HG02678 (cell line): ENCODE measurements at regions not wholly inside any gene's neighbourhood (a gene's known extent, or its start where the extent isn't known, plus 50 kb on each side); places are given as distances from the start of the nearest gene placed in this dataset.

Source experiments
- ATAC-seq: cut with Tn5 transposase; IDR thresholded peaks from one replicate; pipeline ENCODE4 v1.9.1; 2021; ENCODE audit warnings: mild to moderate bottlenecking, moderate library complexity; ENCODE audit not compliant: unreplicated experiment

DNA sequence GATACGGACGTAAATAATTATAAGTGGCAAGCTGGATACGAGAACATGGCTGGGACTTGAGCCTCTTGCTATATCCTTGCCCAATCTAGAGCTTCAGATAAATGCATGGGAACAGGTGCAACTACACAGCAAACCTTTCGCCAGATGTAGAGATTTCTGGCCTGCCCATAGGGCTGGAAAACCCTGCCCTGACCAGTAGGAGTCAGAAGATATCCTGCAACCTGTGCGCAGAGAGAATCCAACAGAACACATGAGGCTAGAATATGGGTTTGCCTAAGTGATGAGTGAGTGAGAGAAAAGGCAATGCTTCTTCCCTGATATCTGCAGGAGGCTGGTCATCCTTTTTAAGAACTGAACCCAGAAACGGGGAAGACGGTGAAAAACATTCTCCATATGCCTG lies 805.3 kb upstream of the TENM3 start:
- ATAC-seq: no peak

DNA sequence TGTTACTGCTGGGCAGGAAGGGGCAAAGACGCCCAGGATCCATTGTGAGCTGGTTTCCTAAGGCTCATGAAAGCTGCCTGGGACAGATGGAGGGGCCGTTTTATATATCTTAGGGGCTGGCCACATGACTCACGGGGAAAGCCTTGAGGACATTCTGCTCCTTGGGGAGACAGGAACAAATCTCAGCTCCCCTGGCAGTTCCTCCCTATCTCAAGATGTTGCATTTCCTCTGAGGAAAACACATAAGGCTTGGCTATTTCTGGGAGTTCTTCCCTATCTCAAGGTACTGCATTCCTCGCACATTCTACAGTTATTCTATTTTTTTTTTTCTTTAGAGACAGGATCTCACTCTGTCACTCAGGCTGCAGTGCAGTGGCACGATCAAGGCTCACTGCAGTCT lies 804.6 kb upstream of the TENM3 start:
- ATAC-seq: no peak

DNA sequence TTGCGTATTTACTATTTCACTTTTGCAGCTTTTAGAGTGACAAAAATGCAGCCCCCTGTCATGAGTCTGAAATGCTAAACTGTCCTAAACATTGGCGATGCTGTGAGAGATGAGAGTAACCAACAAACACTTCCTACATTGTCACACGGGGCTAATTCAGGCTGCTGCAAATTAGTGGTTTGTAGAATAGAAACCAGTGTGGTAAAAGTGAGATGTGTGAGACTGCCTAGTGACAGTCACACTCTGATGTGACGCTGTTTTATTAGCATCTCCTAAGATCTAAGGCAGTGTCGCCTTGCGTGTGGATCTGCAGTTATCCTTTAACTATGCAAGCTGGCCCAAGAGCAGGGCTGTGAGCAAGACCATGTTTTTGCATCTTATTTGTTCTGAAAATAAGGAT lies 800.2 kb upstream of the TENM3 start:
- no peak for ATAC-seq

DNA sequence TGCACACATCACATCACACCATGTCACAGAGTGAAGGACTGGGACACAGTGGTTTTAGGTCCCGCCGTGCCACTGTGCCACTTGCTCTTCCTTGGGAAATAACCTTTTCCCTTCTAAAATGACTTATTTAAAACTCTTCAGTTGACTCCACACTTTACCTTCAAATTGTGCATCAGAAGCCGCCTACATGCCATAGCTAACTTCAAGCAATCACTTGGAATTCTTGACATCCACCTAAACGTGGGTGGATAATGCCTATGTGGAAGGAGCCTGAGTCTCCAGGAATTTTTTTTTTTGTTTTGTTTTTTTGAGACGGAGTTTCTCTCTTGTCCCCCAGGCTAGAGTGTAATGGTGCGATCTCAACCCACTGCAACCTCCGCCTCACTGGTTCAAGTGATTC lies 777.4 kb upstream of the TENM3 start:
- ATAC-seq: no peak

DNA sequence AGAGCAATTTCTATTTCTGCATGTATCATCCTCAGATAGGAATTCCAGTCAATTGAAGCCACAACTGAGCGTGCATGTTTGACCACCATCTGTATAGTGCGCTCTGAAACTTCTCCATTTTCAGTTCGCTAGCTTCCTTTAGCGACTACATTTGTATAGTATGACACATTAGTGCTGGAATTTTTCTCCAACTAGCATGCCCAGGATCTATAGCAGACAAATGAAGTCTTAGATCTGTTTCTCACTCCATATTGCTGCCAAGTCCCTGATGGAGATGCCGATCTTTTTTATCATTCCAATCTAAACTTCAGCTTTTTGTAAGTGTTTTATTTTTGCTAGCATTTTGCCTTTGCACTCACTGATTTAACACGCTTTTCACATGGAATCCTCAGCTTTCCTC lies 774.8 kb upstream of the TENM3 start:
- no peak for ATAC-seq

DNA sequence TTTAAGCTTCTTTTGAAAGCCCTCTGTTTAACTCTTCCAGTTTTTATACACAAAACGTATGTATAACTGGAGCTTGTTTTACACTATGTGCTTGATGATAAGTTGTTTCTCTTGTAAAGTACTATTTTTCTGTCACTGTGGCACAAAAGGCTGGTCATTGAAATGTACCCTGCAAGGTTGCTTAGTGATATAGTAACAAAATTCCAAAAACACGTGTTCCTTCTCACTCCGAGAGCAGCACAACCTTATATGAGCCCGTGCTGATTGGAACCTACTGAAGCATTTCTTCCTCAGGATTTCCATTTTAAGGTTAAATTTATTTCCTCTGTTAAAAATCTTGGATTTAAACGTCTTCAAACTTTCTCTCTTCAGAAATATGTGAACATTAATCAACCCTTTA lies 772.9 kb upstream of the TENM3 start:
- no peak for ATAC-seq

DNA sequence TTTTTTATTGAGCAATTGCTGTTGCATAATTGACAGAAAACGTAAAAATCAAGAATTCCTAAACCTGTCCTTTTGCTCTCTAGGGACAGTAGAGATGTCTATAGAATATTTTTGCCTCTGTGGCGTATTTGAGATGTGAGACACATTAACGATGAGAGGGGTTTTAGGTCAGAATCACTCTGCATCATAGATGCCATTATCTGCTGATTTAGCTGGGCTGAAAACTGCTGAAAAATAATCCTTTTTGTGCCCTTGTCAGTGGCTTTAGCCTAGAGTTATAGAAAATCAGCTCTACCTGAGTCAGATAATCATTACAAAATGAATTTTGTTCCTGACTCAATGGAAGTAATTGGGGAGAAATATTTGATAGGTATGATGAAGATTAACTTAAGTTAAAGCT lies 767.8 kb upstream of the TENM3 start:
- no peak for ATAC-seq

DNA sequence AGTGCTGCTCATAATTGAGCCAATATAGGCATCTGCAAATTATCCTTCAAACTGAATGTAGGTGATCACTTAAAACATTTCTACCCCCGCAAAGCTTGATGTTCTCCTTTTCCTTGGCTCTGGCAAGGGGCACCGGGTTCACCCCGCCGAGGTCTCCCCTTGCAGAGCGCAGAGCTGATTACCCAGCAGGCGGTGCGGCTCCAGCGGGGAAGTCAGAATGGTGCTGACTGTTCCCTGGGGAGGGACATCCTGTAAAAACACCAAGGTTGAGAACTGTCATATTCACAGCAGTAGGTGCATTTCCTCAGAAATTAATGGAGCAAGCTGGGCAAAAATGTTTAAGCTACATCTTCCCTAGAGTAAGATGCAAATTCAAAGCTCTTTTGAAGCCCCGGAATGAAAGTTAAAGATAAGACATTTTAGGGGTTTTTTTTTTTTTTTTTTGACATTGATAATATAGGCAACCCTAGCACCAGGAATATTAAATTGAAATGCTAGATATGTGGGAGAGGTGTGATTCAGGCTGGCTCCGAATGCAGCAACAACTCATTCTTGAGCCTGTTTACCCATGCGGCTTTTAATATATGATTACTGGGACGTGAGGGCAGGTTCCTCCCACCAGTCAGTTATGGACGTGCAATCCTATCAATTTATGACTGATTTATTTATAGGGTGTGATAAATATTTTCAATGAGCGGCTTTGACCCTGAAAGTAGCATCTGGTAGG lies 767.3 kb upstream of the TENM3 start:
- ATAC-seq: no peak

DNA sequence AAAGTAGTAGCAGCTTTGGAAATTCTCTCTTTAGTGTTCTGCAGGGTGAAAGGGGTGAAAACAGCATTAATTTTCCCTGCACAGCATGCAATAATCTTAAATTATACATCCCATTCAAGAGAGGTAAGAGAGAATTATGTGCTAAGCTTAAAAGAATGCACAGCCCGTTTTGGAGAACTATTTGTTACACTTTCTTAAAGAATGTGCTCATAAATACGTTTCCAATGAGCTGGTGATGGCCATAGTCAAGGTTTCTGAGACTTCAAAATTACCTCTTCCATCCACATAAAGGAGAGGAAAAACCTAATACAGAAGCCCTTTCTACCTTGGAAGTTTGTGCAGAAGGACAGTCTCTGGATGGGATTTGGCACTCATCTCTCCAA lies 766.7 kb upstream of the TENM3 start:
- no peak for ATAC-seq

DNA sequence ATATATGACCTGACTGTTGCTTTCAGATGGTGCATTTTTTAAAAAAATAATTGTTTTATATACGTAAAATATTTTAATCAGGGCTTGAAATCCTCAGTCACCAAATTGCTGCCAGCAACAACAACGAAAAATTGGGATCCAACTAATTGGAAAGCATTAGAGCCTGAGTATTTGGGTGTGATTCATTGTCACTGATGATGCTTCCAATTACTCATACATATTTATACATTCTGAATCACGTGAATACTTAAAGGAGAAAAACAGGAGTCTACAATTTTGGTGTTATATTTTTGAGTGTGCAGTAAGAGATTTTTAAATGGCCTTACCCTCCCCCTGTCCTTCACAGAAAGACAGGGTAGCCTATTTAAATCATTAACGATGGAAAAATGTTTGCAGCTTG lies 765.6 kb upstream of the TENM3 start:
- no peak for ATAC-seq

DNA sequence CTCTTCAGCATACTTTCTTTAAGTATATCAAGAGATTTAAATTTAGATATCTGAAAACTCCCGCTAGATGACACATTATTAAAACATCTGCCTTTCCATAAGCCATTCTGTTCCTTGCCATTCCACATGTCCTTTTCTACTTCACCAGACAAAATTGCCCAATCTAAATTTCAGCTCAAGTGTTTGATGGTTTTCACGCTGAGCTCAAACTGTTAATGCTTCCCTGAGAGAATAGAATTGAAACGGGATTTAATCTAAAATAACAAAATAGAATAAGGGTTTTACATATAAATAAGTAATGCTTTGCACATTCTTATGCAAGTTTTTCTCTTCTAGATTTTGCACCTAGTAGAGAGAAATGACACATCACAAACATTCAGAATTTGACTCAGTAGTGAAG lies 764.5 kb upstream of the TENM3 start:
- no peak for ATAC-seq

DNA sequence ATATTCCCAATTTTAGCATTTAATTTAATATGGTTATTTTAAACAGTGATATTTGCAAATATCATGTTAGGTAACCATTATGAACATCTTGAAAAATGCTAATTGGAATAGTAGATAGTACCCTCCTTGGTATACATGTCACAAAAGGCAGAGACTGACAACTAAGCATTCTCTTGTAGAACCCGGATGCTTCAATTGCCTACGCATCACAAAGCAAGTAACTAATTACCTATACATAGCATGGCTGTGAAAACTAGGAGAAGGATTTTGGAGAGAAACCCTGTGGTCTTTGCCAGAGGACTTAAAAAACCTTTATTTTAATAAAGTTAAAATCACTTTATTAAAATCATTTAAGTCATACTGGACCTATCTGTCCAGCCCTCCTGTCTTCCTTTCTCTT lies 764.1 kb upstream of the TENM3 start:
- ATAC-seq: no peak

DNA sequence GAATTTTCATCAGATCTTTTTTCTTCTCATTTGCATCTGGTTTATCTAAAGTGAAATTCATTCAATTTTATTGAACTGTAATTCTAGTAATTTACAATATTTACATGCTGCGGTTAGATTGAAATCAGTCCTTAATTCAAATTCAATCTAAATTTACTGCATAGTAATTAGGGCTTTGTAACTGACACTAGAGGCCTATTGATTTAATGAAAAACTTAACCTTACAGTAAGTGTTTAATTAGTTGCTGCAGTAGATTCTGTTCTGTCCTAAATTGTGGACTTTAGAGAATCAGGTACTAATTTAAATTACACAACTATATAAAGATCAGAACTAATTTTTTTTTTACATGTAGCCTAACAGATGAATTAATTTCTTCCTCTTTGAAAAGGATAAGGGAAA lies 758.8 kb upstream of the TENM3 start:
- ATAC-seq: no peak

DNA sequence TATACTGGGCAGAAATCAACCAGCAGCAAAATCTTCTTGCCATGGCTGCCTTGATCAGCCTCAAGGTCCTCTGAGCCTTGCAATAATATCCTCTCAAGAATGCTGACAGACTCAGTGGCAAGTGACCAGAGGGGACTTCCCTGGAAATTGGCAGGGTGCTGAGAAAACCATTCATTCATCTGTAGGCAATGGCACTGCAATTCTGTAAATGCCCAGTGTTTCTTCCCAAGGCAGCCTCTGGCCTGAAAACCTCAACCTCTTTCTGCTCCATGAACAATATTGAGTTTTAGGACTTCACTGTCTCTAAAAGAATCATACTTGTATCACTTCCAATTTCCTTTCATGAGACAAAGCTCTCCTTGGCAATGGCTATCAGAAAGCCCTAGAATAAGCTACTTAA lies 754.3 kb upstream of the TENM3 start:
- ATAC-seq: no peak

DNA sequence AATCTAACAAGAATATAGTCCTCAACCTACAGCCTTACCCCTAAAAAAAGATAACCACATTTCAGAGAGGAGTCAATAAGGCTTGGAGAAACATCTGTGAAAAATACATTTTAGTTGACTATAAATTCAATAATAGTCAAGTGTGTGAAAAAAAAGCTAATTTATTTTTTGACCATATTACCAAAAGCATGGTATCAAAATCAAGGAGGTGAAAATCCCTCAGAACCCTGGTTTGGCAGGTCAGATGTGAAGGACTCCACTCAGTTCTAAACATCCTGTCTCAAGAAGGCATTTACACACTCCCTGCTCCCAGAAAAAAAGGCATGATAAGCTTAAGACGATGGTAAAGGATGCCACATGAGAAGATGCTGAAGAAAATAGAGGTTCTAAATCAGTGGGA lies 745.1 kb upstream of the TENM3 start:
- no peak for ATAC-seq

DNA sequence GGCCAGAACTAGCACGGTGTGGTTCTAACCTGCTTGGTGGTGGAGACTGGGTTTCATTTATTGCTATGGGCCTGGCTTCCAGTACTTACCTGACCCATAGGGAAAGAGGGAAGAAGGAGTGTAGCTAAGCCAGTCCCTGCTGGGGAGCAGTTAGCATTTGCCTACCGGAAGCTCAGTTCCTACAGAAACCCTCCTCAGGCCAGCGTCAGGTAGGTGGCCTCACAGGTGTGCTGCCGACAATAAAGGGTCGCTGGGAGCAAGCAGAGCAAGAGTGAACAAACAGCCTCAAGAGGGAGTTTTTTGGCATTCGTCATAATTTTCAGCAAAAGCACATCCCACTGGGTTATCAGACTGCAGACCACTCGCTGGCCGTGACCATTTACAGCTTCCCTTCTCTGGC lies 740.6 kb upstream of the TENM3 start:
- ATAC-seq: no peak

DNA sequence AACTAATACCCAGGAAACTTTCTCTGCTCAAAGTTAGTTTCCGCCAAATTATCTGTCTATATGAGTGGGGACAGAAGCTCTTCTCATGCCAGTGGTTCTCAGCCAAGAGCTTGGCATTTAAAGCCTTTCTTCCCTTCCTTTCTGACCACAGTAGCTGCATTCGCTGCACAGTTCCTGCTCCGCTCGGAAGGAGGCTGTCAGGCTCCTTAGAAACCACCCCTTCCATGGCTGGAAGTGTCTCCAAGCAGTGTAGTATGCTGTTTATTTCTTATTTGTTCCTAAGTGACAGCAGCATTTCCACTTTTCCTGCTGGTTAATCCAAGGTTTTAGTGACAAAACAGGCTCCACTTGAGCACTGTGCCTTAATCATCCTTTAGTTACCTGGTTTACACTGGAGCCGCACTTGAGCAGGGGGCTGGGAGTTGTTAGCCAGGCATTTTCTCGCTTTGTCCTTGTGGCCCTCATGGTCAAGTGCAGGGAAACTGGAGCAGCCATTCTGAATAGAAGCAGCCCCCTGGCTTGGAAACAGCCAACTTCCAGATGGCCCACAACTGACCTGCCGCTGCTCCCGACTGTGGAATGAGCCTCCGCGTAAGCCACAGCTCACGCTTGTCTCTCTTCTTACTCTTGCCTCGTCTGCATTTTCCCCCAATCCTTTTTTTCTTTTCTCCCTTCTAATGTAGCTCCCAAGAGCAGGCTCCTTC lies 739.4 kb upstream of the TENM3 start:
- ATAC-seq: no peak

DNA sequence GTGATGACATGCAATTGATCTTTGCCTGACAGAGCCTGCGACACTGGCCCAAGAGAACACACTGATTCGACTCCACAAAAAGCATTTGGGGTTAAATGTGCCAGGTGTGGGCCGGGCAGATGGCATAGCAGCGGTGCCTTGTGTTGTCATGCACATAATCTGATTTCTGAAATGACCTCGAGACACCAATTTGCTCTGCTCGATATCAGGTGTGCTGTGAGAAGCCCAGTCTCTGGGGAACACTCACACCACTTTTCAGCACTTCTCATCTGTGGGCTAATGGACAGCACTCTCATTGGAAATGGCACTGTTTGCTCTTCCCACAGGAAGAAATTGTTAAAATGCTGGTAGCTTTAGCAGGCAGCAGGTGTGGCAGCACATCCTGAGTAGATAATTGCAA lies 738.3 kb upstream of the TENM3 start:
- ATAC-seq: no peak

DNA sequence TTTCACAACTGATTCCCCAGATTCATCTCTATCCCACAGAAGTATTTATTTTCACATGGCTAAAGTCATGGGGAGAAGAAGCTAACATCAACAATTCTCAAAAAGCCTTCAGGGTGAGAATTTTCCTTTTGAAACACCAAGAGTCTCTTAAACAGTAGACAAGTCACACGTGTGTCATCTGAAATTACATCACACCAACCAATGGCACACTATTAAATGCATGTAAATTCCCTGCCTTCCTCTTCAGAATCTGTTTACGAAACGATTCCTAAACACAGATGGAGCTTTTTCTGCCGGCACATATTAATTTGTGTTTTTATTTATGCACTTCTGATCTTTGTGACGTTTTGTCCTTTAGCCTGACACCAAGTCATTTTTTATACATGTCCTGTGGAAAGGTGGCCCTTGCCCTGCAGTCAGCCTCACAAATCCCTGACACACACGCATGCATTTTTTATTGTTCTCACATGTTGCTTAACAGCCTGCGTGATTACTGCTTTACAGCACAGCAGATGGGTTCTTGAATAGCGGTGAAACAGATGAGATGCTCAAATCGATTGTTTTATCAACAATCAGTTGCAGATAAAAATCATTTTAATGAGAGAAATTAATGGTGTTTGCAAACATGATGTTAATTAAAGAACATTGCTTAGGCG lies 735.9 kb upstream of the TENM3 start:
- no peak for ATAC-seq

DNA sequence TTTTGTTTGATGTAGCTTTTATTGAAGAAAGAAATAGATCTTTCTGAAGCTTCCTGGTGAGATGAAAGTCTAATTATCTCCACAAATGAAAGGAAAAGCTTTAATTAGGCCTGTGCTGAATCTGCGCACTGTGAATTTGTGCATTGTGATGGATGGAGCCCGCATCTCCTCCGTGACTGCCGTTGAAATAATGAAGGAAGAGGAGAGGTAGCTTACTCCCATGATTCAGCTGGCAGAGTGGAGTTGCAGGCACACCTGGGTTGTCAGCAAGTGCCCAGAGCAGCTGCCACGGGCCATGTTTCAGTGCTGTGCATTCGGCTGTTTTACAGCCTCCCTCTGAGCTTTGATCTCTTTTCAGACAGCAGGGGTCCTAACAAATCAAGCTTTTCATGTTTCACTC lies 735.3 kb upstream of the TENM3 start:
- no peak for ATAC-seq

DNA sequence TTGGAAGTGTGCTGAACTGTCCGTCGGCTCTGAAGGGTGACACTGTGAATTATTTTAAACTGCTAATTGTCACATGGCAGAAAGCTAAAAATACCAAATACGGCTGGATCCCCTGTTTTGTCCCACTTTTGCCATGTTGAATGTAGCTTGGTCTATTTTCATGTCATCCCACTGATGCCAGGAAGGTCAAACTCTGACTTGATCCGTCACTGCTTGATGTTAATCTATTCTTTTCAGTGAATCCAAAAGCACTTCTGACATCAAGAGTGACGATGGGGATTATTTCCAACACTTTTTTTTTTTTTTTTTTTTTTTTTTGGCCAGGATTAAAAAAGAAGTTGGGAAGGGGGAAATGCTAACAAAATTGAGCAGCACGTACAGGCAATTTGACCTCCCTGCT lies 734.6 kb upstream of the TENM3 start:
- no peak for ATAC-seq

DNA sequence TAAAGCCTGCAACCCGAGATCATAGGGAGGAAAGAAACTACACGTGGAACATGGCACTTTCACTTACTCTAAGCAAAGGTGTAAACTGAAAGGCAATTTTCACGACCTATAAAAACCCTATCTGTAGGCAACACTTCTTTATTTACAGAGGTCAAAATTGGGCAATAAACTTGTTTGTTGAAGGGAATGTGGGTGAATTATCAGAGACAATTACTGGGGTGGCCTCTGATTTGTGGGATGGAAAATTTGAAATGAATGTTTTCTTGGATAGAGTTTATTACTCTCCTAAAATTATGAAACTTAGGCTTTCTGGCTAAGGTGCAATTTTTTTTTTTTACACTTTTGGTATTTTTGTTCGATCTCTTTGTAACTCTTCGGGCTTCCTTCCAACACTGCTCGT lies 734.1 kb upstream of the TENM3 start:
- no peak for ATAC-seq
